Activated CD4-positive, alpha-beta T cell treated with anti-CD3 and anti-CD28 coated beads, Interleukin-2, Interleukin-6, amounts not matched to agents 100 ng/mL and 50 ng/mL, durations not matched to agents 16 hours and 8 hours (primary cell): ENCODE measurements at regions not wholly inside any gene's neighbourhood (a gene's known extent, or its start where the extent isn't known, plus 50 kb on each side); places are given as distances from the start of the nearest gene placed in this dataset.
"Not testable (repeated sequence)": the region's sequence is repeated elsewhere in the genome, so short reads cannot be mapped to it uniquely, and the experiment has no call there.

Experiments used
- DNase-seq: peaks from one replicate; pipeline ENCODE4 v3.0.0-alpha.2; 2020

GRCh38 chr14:104230946-104231345 is 92.6 kb downstream of the KIF26A start:
- DNase-seq = no peak

DNA sequence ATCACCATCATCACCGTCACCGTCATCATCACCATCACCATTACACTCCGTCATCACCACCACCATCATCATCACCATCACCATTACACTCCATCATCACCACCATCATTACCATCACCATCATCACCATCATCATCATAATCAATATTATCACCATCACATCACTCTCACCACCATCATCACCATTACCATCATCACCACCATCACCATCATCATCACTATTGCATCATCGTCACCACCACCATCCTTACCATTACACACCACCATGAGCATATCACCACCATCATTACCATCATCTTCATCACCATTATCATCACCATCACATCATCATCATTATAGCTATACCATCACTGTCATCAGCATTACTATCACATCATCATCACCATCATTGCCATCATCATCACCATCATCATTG is 93.7 kb downstream of the KIF26A start:
- DNase-seq = no peak

GRCh38 chr14:104234007-104234786 is 95.8 kb downstream of the KIF26A start:
- DNase-seq = not testable (repeated sequence)

DNA sequence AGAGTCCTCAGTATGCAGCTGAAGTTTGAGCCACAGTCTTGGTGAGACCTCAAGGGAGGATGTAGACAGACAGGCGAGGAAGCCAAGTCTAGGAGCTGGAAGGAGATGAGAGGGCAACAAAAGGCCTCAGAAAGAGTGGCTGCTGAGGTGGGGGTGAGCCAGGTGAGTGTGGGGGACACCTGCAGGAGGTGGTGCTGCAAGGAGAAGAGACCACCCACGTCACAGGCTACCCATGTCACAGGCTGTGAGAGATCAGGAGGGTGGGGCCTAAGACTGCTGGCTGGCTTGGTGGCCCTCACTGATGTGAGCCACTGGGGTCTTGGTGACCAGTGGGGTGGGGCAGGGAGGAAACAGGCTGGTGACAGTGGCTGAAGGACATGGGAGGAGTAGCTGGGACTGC is 97.3 kb downstream of the KIF26A start:
- DNase-seq = no peak

- no peak for DNase-seq
These were observed 99.5 kb downstream of the KIF26A start for GRCh38 chr14:104237651-104238423.

DNA sequence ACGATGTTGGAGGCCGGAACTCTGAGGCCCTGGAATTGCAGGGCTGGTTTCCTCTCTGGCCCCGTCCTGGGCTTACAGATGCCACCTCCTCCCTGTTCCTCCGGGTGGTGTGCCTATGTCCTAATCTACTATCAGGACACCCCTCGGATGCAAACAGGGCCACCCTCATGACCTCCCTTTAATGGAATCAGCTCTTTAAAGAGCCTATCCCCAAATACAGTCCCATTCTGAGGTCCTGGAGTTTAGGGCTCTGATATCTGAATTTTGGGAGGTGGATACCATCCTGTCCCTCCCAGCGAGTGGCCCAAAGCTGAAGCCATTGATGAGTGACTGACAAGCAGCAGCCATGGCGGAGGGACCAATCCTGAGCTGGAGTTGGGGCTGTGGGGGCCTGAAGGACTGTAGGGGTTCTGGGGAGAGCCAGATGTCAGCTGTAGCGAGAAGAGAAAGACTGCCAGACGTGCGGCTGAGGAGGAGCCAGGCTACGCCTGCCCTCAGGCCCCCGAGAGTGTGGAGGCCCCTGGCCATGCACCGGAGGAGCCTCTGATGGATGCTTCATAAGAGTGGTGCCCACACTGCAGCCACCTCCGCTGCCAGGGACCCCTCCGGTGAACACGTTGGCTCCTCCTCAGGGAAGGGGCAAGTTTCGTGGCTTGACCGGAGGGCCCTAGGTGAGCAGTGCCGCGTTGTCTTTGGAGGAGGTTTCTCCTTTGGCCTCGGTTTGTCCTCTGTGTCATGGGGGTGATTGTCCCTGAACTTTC is 100.2 kb downstream of the KIF26A start:
- DNase-seq = no peak

DNA sequence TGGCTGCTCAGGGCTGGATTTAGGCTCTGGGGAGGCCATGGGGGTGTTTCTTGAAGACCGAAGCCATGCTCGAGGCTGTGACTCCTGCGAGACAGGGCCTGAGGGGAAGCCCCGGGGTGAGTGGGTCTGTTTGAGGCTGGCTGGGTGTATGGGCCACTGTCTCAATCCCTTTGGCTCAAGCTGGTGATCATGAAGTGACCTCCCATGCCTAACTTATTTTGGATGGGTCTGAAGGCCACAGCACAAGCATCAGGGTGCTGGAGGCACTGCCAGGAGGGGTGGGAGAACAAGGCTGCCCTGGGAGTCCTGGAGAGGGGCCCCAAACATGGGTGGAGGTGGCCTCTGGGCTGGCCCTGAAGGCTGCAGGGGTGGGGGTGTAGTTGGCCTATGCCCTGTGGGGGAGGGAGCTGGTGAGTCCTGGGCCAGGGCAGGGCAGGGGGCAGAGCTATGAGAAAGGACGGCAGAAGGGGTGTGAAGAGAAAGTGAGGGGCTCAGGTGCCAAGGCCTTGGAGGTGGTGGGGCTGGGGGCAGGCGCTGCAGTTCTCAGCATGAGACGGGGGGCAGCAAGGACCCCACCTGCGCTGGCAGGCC is 100.9 kb downstream of the KIF26A start:
- DNase-seq = no peak

DNA sequence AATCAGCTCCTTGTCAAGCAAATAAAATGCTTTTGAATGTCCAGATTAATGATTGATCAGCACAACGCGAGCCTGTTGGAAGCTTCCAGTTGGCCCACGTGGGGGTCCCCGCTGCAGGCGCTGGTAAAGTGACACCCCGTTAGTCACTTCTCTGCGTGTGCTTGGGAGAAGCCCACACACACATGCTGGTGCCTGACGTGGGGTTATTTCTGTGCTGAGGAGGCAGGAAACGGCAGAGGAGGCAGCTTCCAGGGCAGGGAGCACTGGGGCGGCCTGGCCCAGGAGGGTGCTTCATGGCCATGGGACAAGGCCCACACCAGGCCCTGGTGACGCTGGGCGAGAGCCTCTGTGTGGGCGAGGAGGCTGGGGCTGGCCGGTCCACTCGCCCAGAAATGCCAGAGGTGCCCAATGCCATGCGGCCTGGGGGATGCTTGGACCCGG is 101.5 kb downstream of the KIF26A start:
- DNase-seq = no peak

DNA sequence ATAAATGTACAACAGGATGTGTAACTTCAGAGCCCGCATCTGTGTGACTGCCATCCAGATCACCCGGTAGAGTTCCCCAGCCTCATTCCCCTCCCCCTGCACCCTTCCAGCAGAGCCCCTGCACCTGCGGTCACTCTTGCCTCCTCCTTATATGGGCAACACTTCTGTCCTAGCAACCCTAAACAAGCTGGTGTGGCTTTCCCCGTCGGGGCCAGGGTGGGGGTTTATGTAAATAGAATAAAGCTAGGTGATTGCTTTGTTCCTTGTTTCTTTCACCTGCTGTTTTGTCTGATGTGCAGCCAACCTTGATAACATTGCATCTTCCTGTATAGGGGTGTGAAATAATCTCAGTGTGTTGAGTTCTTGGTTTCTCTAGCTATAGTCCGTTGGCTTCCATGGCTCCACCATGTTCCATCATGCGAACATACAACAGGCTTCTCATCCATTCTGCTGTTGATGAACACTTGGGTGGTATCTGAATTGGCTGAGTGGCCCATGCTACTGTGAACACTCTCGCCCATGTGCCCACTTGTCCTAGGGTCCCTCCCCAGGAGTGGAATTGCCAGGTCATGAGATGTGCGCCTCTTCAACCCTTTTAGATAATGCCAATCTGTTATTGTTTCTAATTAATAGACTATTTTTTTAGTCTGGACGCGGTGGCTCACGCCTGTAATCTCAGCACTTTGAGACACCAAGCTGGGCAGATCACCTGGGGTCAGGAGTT is 102.2 kb downstream of the KIF26A start:
- no peak for DNase-seq

DNA sequence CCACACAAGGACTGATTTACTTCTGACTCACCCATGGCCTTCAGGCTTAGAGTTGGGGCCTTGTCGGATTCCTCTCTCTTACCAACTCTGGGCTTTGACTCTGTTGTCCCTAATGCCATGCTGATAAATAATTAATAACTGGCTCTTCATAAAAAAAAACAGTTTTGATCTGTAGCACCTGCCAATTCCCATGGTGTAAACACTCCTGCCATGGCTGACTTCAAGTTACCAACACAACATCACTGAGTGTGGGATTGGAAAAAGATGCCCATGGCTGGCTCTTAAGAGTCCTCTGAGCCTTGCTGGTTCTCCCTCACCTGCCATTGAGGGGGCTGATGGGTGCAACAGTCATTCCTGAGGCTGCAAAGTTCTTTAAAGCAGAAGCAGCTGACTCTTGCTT is 104.8 kb downstream of the KIF26A start:
- DNase-seq = no peak

GRCh38 chr14:104244221-104245011 is 106.0 kb downstream of the KIF26A start:
- no peak for DNase-seq

DNA sequence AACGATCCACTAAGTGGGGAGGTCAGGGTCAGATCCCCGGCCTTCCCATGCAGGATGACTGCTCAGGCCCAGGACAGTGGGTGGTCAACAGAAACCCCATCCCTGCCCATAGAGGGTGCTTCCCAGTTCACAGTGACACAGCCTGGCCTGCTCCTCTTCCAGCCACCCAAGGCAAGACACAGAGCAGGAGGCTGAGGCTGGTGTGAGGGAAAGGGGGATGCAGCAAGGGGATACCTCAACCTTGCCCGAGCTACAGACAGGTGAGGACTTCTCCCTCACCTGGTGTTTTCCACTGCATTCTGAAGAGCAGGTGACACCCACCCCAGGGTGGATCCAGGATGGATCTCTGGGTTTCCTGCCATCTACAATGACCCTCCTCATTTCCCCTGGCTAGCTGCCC is 106.7 kb downstream of the KIF26A start:
- no peak for DNase-seq

DNA sequence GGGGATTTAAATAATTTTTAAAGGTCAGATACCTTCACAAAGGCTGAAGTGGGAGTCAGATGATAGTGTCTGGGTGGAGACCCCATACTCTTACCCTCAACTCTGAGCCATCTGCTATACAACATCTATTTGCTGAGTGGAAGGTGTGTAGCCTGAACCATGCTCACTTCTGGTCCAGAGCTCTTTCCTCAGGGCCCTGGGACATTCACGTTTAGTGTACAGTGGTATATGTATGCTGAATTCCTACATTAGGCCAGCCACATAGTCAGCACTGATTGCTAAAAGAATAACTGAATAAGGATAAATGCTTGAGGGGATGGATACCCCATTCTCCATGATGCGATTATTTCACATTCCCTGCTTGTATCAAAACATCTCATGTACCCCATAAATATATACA is 107.3 kb downstream of the KIF26A start:
- DNase-seq = no peak

DNA sequence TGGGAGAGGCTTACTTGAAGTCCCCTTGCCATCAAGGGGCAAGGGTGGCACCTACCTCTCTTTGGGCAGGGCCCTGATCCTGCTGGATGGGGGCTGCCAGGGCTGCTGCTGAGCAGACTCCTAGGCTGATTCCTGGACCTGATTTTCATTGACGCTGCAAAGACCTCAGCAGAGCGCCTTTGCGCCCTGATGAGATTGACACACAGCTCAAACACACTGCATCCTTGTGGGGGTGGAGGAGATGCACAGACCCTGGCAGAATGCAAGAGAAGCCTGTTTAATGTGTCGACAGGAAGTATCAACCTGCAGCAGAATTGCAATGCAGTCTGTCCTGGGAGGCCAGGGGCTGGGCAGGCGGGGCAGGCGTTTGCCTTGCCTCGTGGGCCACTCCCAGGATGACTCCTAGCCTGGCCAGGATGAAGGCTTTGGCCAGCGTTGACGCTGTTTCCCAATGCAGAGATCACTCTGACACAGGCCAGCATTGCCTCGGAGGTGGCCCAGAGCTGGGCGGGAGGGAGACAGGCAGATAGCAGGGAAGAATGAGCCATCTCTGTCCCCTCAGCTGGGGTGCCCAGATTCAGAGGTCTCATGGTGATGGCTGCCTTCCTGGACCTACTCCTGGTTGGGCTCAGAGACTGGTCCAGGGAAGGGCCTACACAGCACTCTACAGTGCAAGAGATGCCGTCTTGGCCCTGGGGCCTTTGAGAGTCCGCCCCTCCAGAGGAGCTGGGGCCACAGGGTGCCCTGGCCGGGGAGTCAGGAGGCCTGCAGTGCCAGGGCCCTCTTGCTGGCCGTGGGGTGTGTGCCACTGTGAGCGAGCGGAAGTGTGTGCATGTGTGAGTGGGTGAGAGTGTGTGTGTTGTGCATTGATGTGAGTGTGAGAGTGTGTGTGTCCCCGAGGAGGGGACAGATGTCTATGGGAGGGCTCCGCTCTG is 108.3 kb downstream of the KIF26A start:
- DNase-seq = no peak

- DNase-seq = no peak
These were observed 109.2 kb downstream of the KIF26A start for GRCh38 chr14:104247336-104248202.

DNA sequence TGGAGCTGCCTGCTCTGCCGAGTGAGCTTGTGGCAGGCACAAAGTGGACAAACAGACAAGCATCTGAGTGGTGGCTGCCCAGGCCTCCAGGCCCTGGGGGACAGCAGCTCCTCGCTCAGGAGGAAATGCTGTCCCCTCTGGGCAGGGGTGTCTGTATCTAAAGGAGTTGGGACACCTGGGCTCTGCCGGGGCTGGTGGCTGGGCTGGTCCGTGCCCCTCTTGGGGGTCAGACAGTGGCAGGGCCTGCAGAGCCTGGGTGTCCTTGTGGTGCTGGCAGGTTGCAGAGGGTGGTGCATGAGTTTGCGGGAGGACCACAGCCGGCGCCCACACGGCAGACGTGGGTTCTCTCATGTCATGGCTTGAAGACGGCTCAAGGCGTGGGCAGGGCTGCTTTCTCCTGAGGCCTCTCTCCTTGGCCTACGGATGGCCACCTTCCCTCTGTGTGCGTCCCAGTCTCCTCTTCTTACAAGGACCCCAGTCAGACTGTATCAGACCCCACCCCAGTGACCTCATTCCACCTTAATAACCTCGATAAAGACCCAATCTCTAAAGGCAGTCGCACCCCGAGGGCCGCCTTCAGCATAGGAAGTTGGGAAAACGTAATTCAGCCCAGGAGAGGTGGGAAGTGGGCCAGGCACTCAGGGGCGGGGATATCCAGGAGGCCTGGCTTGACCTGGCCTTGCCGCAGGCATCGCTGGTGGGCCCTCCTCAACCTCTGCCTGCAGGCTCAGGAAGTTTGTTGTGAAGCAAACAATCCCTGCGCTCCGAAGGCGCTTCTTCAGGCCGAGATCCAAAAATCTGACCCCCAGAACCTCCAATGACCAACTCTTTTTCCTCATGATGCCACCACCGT is 110.0 kb downstream of the KIF26A start:
- no peak for DNase-seq

DNA sequence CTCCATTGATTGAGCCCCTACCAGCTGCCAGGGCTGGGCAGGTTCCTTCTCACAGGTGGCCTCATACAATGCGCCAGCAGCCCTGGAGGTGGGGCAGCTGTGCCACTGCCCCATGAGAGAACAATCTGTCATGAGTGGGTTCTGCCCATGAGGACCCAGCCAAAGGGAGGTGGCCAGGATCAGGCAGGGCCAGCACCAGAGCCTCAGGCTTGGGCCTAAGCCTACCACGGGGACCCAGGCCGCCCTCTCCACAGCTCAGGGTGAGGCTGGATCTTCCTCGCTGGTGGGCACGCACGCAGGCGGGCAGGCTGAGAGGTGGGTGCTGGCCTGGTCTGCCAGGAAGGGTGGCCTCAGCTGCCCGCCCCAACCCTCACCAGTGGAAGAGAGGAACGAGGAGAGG is 110.7 kb downstream of the KIF26A start:
- no peak for DNase-seq

- DNase-seq = no peak
These were observed 111.3 kb downstream of the KIF26A start for GRCh38 chr14:104249706-104250105.
